ENCODE measurements at regions not wholly inside any gene's neighbourhood (a gene's known extent, or its start where the extent isn't known, plus 50 kb on each side); places are given as distances from the start of the nearest gene placed in this dataset.
A peak's percentile ranks its signal among the peaks of the same experiment; 100 is the strongest.
"Not testable (repeated sequence)": the region's sequence is repeated elsewhere in the genome, so short reads cannot be mapped to it uniquely, and the experiment has no call there.

- no peak for FAIRE-seq
- DNase-seq (ENCODE audit: low read depth), result no peak
- Histone ChIP-seq H3K4me3 (ENCODE audit: low read depth, low read length) (no peak overlapping the region), H3K27me3 (ENCODE audit: control insufficient read depth, insufficient read depth, low read length) (no peaks in the 10 kb centered on the region), H3K36me3 (ENCODE audit: control insufficient read depth, insufficient read depth, low read length) (no peaks in the 10 kb centered on the region)
- TF ChIP-seq CTCF (IDR thresholded peaks at IDR 0.05; ENCODE audit: insufficient read depth, low read length, severe bottlenecking), result no peak
Measured at GRCh38 chrX:121746105-121746504, 698.7 kb downstream of the GLUD2 start.

- H3K36me3 ChIP-seq (ENCODE audit: control insufficient read depth, insufficient read depth, low read length); DNase-seq (ENCODE audit: low read depth); FAIRE-seq: not testable (repeated sequence)
Measured at GRCh38 chrX:121753602-121754001, 706.2 kb downstream of the GLUD2 start.

GRCh38 chrX:121754301-121754700 is 706.9 kb downstream of the GLUD2 start:
- no peak for FAIRE-seq
- H3K27me3 ChIP-seq (ENCODE audit: control insufficient read depth, insufficient read depth, low read length), result no peaks in the 10 kb centered on the region
- DNase-seq (ENCODE audit: low read depth), result no peak
- no peak overlapping the region for H3K4me3 ChIP-seq (ENCODE audit: low read depth, low read length)
- no peaks in the 10 kb centered on the region for H3K36me3 ChIP-seq (ENCODE audit: control insufficient read depth, insufficient read depth, low read length)
- no peak for TF ChIP-seq CTCF (IDR thresholded peaks at IDR 0.05; ENCODE audit: insufficient read depth, low read length, severe bottlenecking)

More at GRCh38 chrX:121753602-121754001, 706.2 kb downstream of the GLUD2 start:
- H3K27me3 ChIP-seq (ENCODE audit: control insufficient read depth, insufficient read depth, low read length); H3K4me3 ChIP-seq (ENCODE audit: low read depth, low read length): not testable (repeated sequence)

GRCh38 chrX:121755541-121755940 is 708.1 kb downstream of the GLUD2 start:
- Histone ChIP-seq H3K4me3 (ENCODE audit: low read depth, low read length) (no peak overlapping the region), H3K27me3 (ENCODE audit: control insufficient read depth, insufficient read depth, low read length) (no peaks in the 10 kb centered on the region), H3K36me3 (ENCODE audit: control insufficient read depth, insufficient read depth, low read length) (no peaks in the 10 kb centered on the region)
- no peak for FAIRE-seq
- no peak for TF ChIP-seq CTCF (IDR thresholded peaks at IDR 0.05; ENCODE audit: insufficient read depth, low read length, severe bottlenecking)
- no peak for DNase-seq (ENCODE audit: low read depth)

- FAIRE-seq (no peak), DNase-seq (ENCODE audit: low read depth) (peak; percentile 5)
- Histone ChIP-seq H3K27me3 (ENCODE audit: control insufficient read depth, insufficient read depth, low read length) (no peaks in the 10 kb centered on the region), H3K36me3 (ENCODE audit: control insufficient read depth, insufficient read depth, low read length) (no peaks in the 10 kb centered on the region), H3K4me3 (ENCODE audit: low read depth, low read length) (no peak overlapping the region)
- TF ChIP-seq CTCF (IDR thresholded peaks at IDR 0.05; ENCODE audit: insufficient read depth, low read length, severe bottlenecking), result no peak
Measured at GRCh38 chrX:121761845-121762244, 714.4 kb downstream of the GLUD2 start.

- no peak for DNase-seq (ENCODE audit: low read depth)
- no peak for TF ChIP-seq CTCF (IDR thresholded peaks at IDR 0.05; ENCODE audit: insufficient read depth, low read length, severe bottlenecking)
- no peak overlapping the region for H3K4me3 ChIP-seq (ENCODE audit: low read depth, low read length)
- FAIRE-seq, result no peak
- H3K36me3 ChIP-seq (ENCODE audit: control insufficient read depth, insufficient read depth, low read length), result no peaks in the 10 kb centered on the region
- H3K27me3 ChIP-seq (ENCODE audit: control insufficient read depth, insufficient read depth, low read length), result no peaks in the 10 kb centered on the region
Measured at GRCh38 chrX:121763671-121764070, 716.3 kb downstream of the GLUD2 start.

- not testable (repeated sequence) for FAIRE-seq
Measured at GRCh38 chrX:121768210-121768609, 720.8 kb downstream of the GLUD2 start.

More at GRCh38 chrX:121768210-121768609, 720.8 kb downstream of the GLUD2 start:
- H3K27me3 ChIP-seq (ENCODE audit: control insufficient read depth, insufficient read depth, low read length); DNase-seq (ENCODE audit: low read depth); H3K4me3 ChIP-seq (ENCODE audit: low read depth, low read length); H3K36me3 ChIP-seq (ENCODE audit: control insufficient read depth, insufficient read depth, low read length): not testable (repeated sequence)
